HL-60 (cell line): ENCODE measurements at regions not wholly inside any gene's neighbourhood (a gene's known extent, or its start where the extent isn't known, plus 50 kb on each side); places are given as distances from the start of the nearest gene placed in this dataset.

Experiments
- CTCF ChIP-seq: IDR thresholded peaks from one replicate; pipeline ENCODE4 v1.5.1; 2011; ENCODE audit warnings: low read length, control low read depth, inconsistent platforms; ENCODE audit not compliant: insufficient read depth
- POLR2AphosphoS5 ChIP-seq: IDR thresholded peaks from 2 replicates; pipeline ENCODE4 v1.6.1; 2012; ENCODE audit warnings: low read depth

GRCh38 chr12:66910366-66910974 is 231.6 kb upstream of the GRIP1 start:
- TF ChIP-seq POLR2AphosphoS5 (no peak), CTCF (no peak)
